Neutrophil (primary cell): ENCODE measurements at regions not wholly inside any gene's neighbourhood (a gene's known extent, or its start where the extent isn't known, plus 50 kb on each side); places are given as distances from the start of the nearest gene placed in this dataset.

ENCODE experiments used
- H3K27ac ChIP-seq: fragments of 200-600 bp; sonication (generic); 2 replicates; pipeline ENCODE4 v1.5.1; 2016; ENCODE audit warnings: mild to moderate bottlenecking, moderate library complexity
- H3K27me3 ChIP-seq: fragments of 200-600 bp; sonication (generic); 2 replicates; pipeline ENCODE4 v1.6.0; 2016; ENCODE audit warnings: mild to moderate bottlenecking
- H3K36me3 ChIP-seq: fragments of 200-600 bp; sonication (generic); 2 replicates; pipeline ENCODE4 v1.5.1; 2017
- H3K4me1 ChIP-seq, 2 experiments: fragments of 200-600 bp in 1 of 2; sonication (generic) in 1 of 2; 1 replicate in 1 of 2; 2 replicates in 1 of 2; pipeline versions ENCODE4 v1.5.1 to v1.6.1; 2013 to 2016; ENCODE audit warnings: low read depth in 1 of 2, low read length in 1 of 2, mild to moderate bottlenecking in 1 of 2, moderate library complexity in 1 of 2; ENCODE audit not compliant: control insufficient read depth in 1 of 2, insufficient read depth in 1 of 2
- H3K4me3 ChIP-seq, 2 experiments: fragments of 200-600 bp in 1 of 2; sonication (generic) in 1 of 2; 1 replicate in 1 of 2; 2 replicates in 1 of 2; pipeline ENCODE4 v1.5.1; 2013 to 2016; ENCODE audit warnings: low read depth in 1 of 2, low read length in 1 of 2, mild to moderate bottlenecking in 1 of 2, moderate library complexity in 1 of 2
- H3K9me3 ChIP-seq: fragments of 200-600 bp; sonication (generic); 2 replicates; pipeline ENCODE4 v1.5.1; 2016
- TF ChIP-seq, protein P1 (sequence below): fragments of 200-600 bp; sonication (generic); IDR thresholded peaks from 2 replicates; pipeline ENCODE4 v1.5.1; 2016; ENCODE audit warnings: antibody characterized with exemption

GRCh38 chr16:65688301-65688700 lies 566.4 kb upstream of the CDH11 start:
- Histone ChIP-seq H3K4me3 (no peak overlapping the region), H3K27me3 (no peaks in the 10 kb centered on the region), H3K36me3 (no peaks in the 10 kb centered on the region), H3K9me3 (no peaks in the 10 kb centered on the region), H3K4me1 (no peaks in the 10 kb centered on the region), H3K27ac (no peak overlapping the region)
- TF ChIP-seq, protein P1, sequence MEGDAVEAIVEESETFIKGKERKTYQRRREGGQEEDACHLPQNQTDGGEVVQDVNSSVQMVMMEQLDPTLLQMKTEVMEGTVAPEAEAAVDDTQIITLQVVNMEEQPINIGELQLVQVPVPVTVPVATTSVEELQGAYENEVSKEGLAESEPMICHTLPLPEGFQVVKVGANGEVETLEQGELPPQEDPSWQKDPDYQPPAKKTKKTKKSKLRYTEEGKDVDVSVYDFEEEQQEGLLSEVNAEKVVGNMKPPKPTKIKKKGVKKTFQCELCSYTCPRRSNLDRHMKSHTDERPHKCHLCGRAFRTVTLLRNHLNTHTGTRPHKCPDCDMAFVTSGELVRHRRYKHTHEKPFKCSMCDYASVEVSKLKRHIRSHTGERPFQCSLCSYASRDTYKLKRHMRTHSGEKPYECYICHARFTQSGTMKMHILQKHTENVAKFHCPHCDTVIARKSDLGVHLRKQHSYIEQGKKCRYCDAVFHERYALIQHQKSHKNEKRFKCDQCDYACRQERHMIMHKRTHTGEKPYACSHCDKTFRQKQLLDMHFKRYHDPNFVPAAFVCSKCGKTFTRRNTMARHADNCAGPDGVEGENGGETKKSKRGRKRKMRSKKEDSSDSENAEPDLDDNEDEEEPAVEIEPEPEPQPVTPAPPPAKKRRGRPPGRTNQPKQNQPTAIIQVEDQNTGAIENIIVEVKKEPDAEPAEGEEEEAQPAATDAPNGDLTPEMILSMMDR = no peak

- TF ChIP-seq, protein P1 = no peak
- Histone ChIP-seq H3K27me3 (no peaks in the 10 kb centered on the region), H3K9me3 (no peaks in the 10 kb centered on the region), H3K36me3 (no peaks in the 10 kb centered on the region), H3K4me3 (no peak overlapping the region), H3K27ac (no peak overlapping the region), H3K4me1 (no peaks in the 10 kb centered on the region)
Observed at GRCh38 chr16:65684230-65684629, 562.4 kb upstream of the CDH11 start.

DNA sequence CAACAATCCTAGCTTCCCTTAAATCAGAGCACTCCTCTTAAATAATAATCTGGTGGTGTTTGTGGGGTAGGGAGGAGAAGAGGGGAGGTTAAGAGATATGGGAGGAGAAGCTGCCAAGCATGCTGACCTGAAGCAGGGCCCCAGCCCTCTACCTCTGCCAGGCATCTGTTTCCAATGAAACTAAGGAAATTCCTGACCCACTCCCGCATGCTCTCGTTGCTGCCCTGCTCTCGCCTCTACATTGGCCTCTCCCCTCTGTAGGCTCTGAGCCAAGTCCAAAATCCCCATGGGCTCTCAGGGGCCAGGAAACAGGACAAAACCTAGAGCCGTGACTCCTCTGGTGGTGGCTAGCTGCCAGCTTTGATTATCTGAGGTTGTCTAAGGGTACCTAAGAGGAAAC lies 559.5 kb upstream of the CDH11 start:
- TF ChIP-seq, protein P1 = no peak
- Histone ChIP-seq H3K4me3 (no peak overlapping the region), H3K36me3 (no peaks in the 10 kb centered on the region), H3K4me1 (no peaks in the 10 kb centered on the region), H3K27ac (no peak overlapping the region), H3K9me3 (no peaks in the 10 kb centered on the region), H3K27me3 (no peaks in the 10 kb centered on the region)

DNA sequence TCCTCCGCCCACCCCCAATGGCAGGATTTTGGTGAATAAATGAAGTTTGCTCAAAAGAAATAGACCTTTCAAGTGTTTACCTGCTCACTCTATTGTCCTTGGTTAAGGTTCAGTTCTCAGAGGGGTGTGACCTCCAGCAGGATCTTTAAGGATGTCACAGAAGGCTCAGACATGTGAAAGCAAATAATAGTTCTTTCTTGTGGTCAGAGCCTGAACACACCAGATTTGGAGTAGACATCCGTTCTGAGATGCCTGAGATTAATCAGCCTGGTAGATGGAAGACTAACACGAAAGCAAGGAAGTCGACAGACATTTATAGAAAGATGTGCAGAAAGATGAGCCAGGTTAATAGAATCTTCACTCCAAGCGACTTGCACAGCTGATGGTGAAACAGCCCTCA lies 557.9 kb upstream of the CDH11 start:
- TF ChIP-seq, protein P1 = no peak
- Histone ChIP-seq H3K27me3 (no peaks in the 10 kb centered on the region), H3K27ac (no peak overlapping the region), H3K4me1 (no peaks in the 10 kb centered on the region), H3K4me3 (no peak overlapping the region), H3K36me3 (no peaks in the 10 kb centered on the region), H3K9me3 (no peaks in the 10 kb centered on the region)

DNA sequence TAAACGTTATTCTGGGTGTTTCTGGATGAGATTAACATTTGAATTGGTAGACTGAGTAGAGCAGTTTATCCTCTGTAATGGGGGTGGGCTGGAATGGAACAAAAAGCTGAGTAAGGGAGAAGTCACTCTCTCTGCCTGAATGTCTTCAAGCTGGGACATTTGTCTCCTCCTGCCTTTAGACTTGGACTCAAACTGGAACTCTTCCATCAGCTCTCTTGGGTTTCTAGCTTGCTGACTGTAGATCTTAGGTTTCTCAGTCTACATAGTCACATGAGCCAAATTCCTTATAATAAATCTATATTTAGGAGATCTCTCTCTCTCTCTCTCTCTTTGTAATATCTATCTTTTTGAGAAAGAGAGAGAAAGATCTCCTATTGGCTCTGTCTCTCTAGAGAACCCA lies 553.3 kb upstream of the CDH11 start:
- no peak overlapping the region for H3K27ac ChIP-seq
- H3K4me3 ChIP-seq = no peak overlapping the region
- no peaks in the 10 kb centered on the region for H3K36me3 ChIP-seq
- no peaks in the 10 kb centered on the region for H3K27me3 ChIP-seq
- TF ChIP-seq, protein P1 = no peak
- H3K4me1 ChIP-seq = no peaks in the 10 kb centered on the region
- H3K9me3 ChIP-seq = no peaks in the 10 kb centered on the region

- H3K4me1 ChIP-seq = no peaks in the 10 kb centered on the region
- no peak overlapping the region for H3K4me3 ChIP-seq
- H3K36me3 ChIP-seq = no peaks in the 10 kb centered on the region
- no peaks in the 10 kb centered on the region for H3K27me3 ChIP-seq
- no peaks in the 10 kb centered on the region for H3K9me3 ChIP-seq
- H3K27ac ChIP-seq = no peak overlapping the region
- TF ChIP-seq, protein P1 = no peak
Observed at GRCh38 chr16:65672960-65673359, 551.1 kb upstream of the CDH11 start.
